IMR-90 (cell line): ENCODE measurements at regions not wholly inside any gene's neighbourhood (a gene's known extent, or its start where the extent isn't known, plus 50 kb on each side); places are given as distances from the start of the nearest gene placed in this dataset.
A peak's percentile ranks its signal among the peaks of the same experiment; 100 is the strongest.

ENCODE experiments used
- ATAC-seq: fragments of 200-7000 bp; cut with Tn5 transposase; 2 replicates; pipeline ENCODE4 v1.9.1; 2020; ENCODE audit warnings: low read depth, mild to moderate bottlenecking, moderate library complexity
- BruUV-seq: library from RNA; stranded (reverse); fragments of 400-500 nt; replicated peaks from 2 replicates; lab custom pipeline; 2021; lab: Mats Ljungman, UMichigan
- CTCF ChIA-PET: fragments of 300-600 bp; formaldehyde crosslinking; extraction: SDS; loops from one replicate; lab custom pipeline; 2021; ENCODE audit warnings: antibody characterized with exemption; lab: Yijun Ruan, JAX
- POLR2A ChIA-PET: fragments of 300-600 bp; sonication (Branson Sonifier 250); formaldehyde crosslinking; loops from one replicate; lab custom pipeline; 2022; ENCODE audit warnings: antibody characterized with exemption; ENCODE audit not compliant: unreplicated experiment; lab: Charles Lee
- DNase-seq: peaks from one replicate; pipeline ENCODE4 v3.0.0; 2013
- H2AFZ ChIP-seq: replicated peaks from 2 replicates; pipeline ENCODE3; 2013; ENCODE audit warnings: low read length, mild to moderate bottlenecking; ENCODE audit not compliant: poor library complexity
- H2AK5ac ChIP-seq: 2 replicates; pipeline ENCODE4 v1.6.1; 2013; ENCODE audit warnings: low read depth, low read length, inconsistent platforms
- H2AK9ac ChIP-seq: replicated peaks from 2 replicates; pipeline ENCODE3; 2013; ENCODE audit warnings: mild to moderate bottlenecking, low read depth, low read length, moderate library complexity; ENCODE audit not compliant: poor library complexity
- H2BK120ac ChIP-seq: 2 replicates; pipeline ENCODE4 v1.6.1; 2013; ENCODE audit warnings: low read depth, low read length, inconsistent platforms
- H2BK15ac ChIP-seq: 3 replicates; pipeline ENCODE4 v1.6.1; 2013; ENCODE audit warnings: low read depth, low read length, inconsistent platforms
- H2BK20ac ChIP-seq: 2 replicates; pipeline ENCODE4 v1.6.1; 2013; ENCODE audit warnings: low read depth, mild to moderate bottlenecking, inconsistent platforms, low read length, moderate library complexity
- H2BK5ac ChIP-seq: 2 replicates; pipeline ENCODE4 v1.6.1; 2013; ENCODE audit warnings: mild to moderate bottlenecking, low read depth, low read length, inconsistent platforms; ENCODE audit not compliant: poor library complexity, severe bottlenecking
- H3K14ac ChIP-seq: replicated peaks from 2 replicates; pipeline ENCODE4 v1.6.1; 2013; ENCODE audit warnings: low read depth, low read length, inconsistent platforms
- H3K18ac ChIP-seq: 2 replicates; pipeline ENCODE4 v1.6.1; 2013; ENCODE audit warnings: low read depth, low read length, control low read depth
- H3K23ac ChIP-seq: 2 replicates; pipeline ENCODE4 v1.6.1; 2013; ENCODE audit warnings: low read depth, low read length, inconsistent platforms
- H3K27ac ChIP-seq: 2 replicates; pipeline ENCODE4 v1.5.1; 2013; ENCODE audit warnings: mild to moderate bottlenecking, control low read depth, low read length; ENCODE audit not compliant: insufficient read depth
- H3K27me3 ChIP-seq: 2 replicates; pipeline ENCODE4 v1.6.1; 2013; ENCODE audit warnings: low read length; ENCODE audit not compliant: control insufficient read depth, insufficient read depth
- H3K36me3 ChIP-seq: 2 replicates; pipeline ENCODE4 v1.6.1; 2013; ENCODE audit warnings: low read length, mixed read lengths; ENCODE audit not compliant: control insufficient read depth, insufficient read depth
- H3K4ac ChIP-seq: 2 replicates; pipeline ENCODE4 v1.6.1; 2013; ENCODE audit warnings: low read depth, low read length, inconsistent platforms
- H3K4me1 ChIP-seq: 2 replicates; pipeline ENCODE4 v1.6.1; 2013; ENCODE audit warnings: low read length, mixed read lengths; ENCODE audit not compliant: control insufficient read depth, insufficient read depth
- H3K4me2 ChIP-seq: 2 replicates; pipeline ENCODE4 v1.6.1; 2013; ENCODE audit warnings: low read depth, mild to moderate bottlenecking, control low read depth, low read length, moderate library complexity
- H3K4me3 ChIP-seq: 2 replicates; pipeline ENCODE4 v1.5.1; 2013; ENCODE audit warnings: low read depth, mild to moderate bottlenecking, control low read depth, low read length, moderate library complexity; ENCODE audit not compliant: insufficient read depth
- H3K56ac ChIP-seq: 2 replicates; pipeline ENCODE4 v1.6.1; 2013; ENCODE audit warnings: low read length, inconsistent platforms; ENCODE audit not compliant: insufficient read depth; ENCODE audit errors: extremely low read depth
- H3K79me1 ChIP-seq, 2 experiments: 2 replicates each; pipeline ENCODE4 v1.6.1; 2013; ENCODE audit warnings: low read length in 2 of 2, inconsistent platforms in 1 of 2, low read depth in 1 of 2
- H3K9ac ChIP-seq: 2 replicates; pipeline ENCODE4 v1.6.1; 2013; ENCODE audit warnings: low read depth, low read length, control low read depth
- H3K9me1 ChIP-seq: 2 replicates; pipeline ENCODE4 v1.6.1; 2013; ENCODE audit warnings: low read length, inconsistent platforms; ENCODE audit not compliant: insufficient read depth
- H3K9me3 ChIP-seq: 2 replicates; pipeline ENCODE4 v1.6.1; 2013; ENCODE audit warnings: low read length; ENCODE audit not compliant: control insufficient read depth, insufficient read depth
- H4K20me1 ChIP-seq: 2 replicates; pipeline ENCODE4 v1.6.1; 2013; ENCODE audit warnings: low read length, inconsistent platforms; ENCODE audit not compliant: insufficient read depth
- H4K5ac ChIP-seq: 2 replicates; pipeline ENCODE4 v1.6.1; 2013; ENCODE audit warnings: mild to moderate bottlenecking, low read depth, low read length, control low read depth
- H4K8ac ChIP-seq, 2 experiments: 2 replicates each; pipeline ENCODE4 v1.6.1; 2013; ENCODE audit warnings: low read depth in 2 of 2, low read length in 2 of 2, control low read depth in 1 of 2, inconsistent platforms in 1 of 2
- H4K91ac ChIP-seq: 2 replicates; pipeline ENCODE4 v1.6.1; 2013; ENCODE audit warnings: low read depth, low read length, inconsistent platforms; ENCODE audit not compliant: insufficient read depth
- CEBPB ChIP-seq: IDR thresholded peaks from 2 replicates; pipeline ENCODE4 v1.6.1; 2012; ENCODE audit warnings: low read depth, low read length, improper control_type of control experiment
- FOS ChIP-seq: fragments of 150-350 bp; IDR thresholded peaks from 2 replicates; pipeline ENCODE4 v1.6.1; 2016; ENCODE audit warnings: low read depth, low read length
- MAFK ChIP-seq: IDR thresholded peaks from 2 replicates; pipeline ENCODE4 v1.6.1; 2012; ENCODE audit warnings: low read depth, low read length, improper control_type of control experiment
- MAZ ChIP-seq: IDR thresholded peaks from 2 replicates; pipeline ENCODE4 v1.6.1; 2012; ENCODE audit warnings: low read depth, mild to moderate bottlenecking, low read length, improper control_type of control experiment, moderate library complexity, borderline replicate concordance
- RAD21 ChIP-seq: IDR thresholded peaks from 2 replicates; pipeline ENCODE4 v1.6.1; 2012; ENCODE audit warnings: low read length, improper control_type of control experiment
- RFX5 ChIP-seq: IDR thresholded peaks from 2 replicates; pipeline ENCODE4 v1.8.0; 2012; ENCODE audit warnings: low read depth, mild to moderate bottlenecking, low read length, moderate library complexity
- WGBS, 2 experiments: methylation state at CpG; one replicate each; pipeline versions ENCODE4 v1.1.5 to v1.1.7; 2013; ENCODE audit warnings: missing lambda C conversion rate in 2 of 2; ENCODE audit not compliant: insufficient read length in 1 of 2; ENCODE audit errors: extremely low coverage in 2 of 2; 5-methylcytosine and 5-hydroxymethylcytosine counted together
- dilution Hi-C: fragments of 300-500 bp; cut with HindIII; formaldehyde crosslinking; loops from one replicate; pipeline ENCODE4 v1.14.3; 2018; ENCODE audit warnings: low sequenced_read_pairs; ENCODE audit not compliant: unreplicated experiment
- in situ Hi-C: fragments of 300-500 bp; cut with MboI; formaldehyde crosslinking; loops from 3 replicates; pipeline ENCODE4 v1.14.3; 2019; ENCODE audit warnings: low sequenced_read_pairs, inconsistent platforms, mixed read lengths
- intact Hi-C: fragments of 100-400 bp; cut with micrococcal nuclease; formaldehyde crosslinking; loops from 2 replicates; pipeline ENCODE4 v1.10.0; 2022

- ChIA-PET POLR2A (no interaction called here), CTCF (no interaction called here)
- Histone ChIP-seq H3K4ac (no peak overlapping the region), H4K8ac (no peak overlapping the region), H3K9me3 (no peaks in the 10 kb centered on the region; the same call in 1 of the 2 replicates), H3K27ac (no peak overlapping the region), H3K4me1 (no peaks in the 10 kb centered on the region), H3K36me3 (no peaks in the 10 kb centered on the region), H2AK5ac (no peak overlapping the region), H2AK9ac (no peak overlapping the region), H4K20me1 (no peaks in the 10 kb centered on the region), H3K14ac (no peak overlapping the region), H4K91ac (no peak overlapping the region), H2BK15ac (no peak overlapping the region), H3K4me3 (no peak overlapping the region), H3K27me3 (no peaks in the 10 kb centered on the region), H3K23ac (no peak overlapping the region), H2BK5ac (no peak overlapping the region), H4K5ac (no peak overlapping the region), H3K79me1 (no peaks in the 10 kb centered on the region), H3K4me2 (no peak overlapping the region), H2BK20ac (no peak overlapping the region), H2BK120ac (no peak overlapping the region), H3K9me1 (no peaks in the 10 kb centered on the region), H3K56ac (no peak overlapping the region), H2AFZ (no peak overlapping the region), H3K9ac (no peak overlapping the region), H3K18ac (no peak overlapping the region)
- ATAC-seq (no peak), DNase-seq (no peak)
- dilution Hi-C loops (no loop called here), intact Hi-C loops (no loop called here), in situ Hi-C loops (no loop called here)
- TF ChIP-seq RFX5 (no peak), MAZ (no peak), CEBPB (no peak), MAFK (peak; percentile 28; the same call in 1 of the 2 replicates), FOS (no peak), RAD21 (no peak)
- no TSS peak for BruUV-seq
- WGBS, 2 experiments = 100% methylated on average over 1 of the region's 2 CpGs; no CpG with 5 or more reads in 1 of the 2 experiments
Measured at GRCh38 chr14:84871734-84872133, 658.2 kb upstream of the FLRT2 start.
